IMR-90 (cell line): ENCODE measurements at regions not wholly inside any gene's neighbourhood (a gene's known extent, or its start where the extent isn't known, plus 50 kb on each side); places are given as distances from the start of the nearest gene placed in this dataset.

Experiments
- ATAC-seq: fragments of 200-7000 bp; cut with Tn5 transposase; 2 replicates; pipeline ENCODE4 v1.9.1; 2020; ENCODE audit warnings: low read depth, mild to moderate bottlenecking, moderate library complexity
- BruUV-seq: library from RNA; stranded (reverse); fragments of 400-500 nt; replicated peaks from 2 replicates; lab custom pipeline; 2021; lab: Mats Ljungman, UMichigan
- CTCF ChIA-PET: fragments of 300-600 bp; formaldehyde crosslinking; extraction: SDS; loops from one replicate; lab custom pipeline; 2021; ENCODE audit warnings: antibody characterized with exemption; lab: Yijun Ruan, JAX
- POLR2A ChIA-PET: fragments of 300-600 bp; sonication (Branson Sonifier 250); formaldehyde crosslinking; loops from one replicate; lab custom pipeline; 2022; ENCODE audit warnings: antibody characterized with exemption; ENCODE audit not compliant: unreplicated experiment; lab: Charles Lee
- DNase-seq: peaks from one replicate; pipeline ENCODE4 v3.0.0; 2013
- H2AFZ ChIP-seq: replicated peaks from 2 replicates; pipeline ENCODE3; 2013; ENCODE audit warnings: low read length, mild to moderate bottlenecking; ENCODE audit not compliant: poor library complexity
- H2AK5ac ChIP-seq: 2 replicates; pipeline ENCODE4 v1.6.1; 2013; ENCODE audit warnings: low read depth, low read length, inconsistent platforms
- H2AK9ac ChIP-seq: replicated peaks from 2 replicates; pipeline ENCODE3; 2013; ENCODE audit warnings: mild to moderate bottlenecking, low read depth, low read length, moderate library complexity; ENCODE audit not compliant: poor library complexity
- H2BK120ac ChIP-seq: 2 replicates; pipeline ENCODE4 v1.6.1; 2013; ENCODE audit warnings: low read depth, low read length, inconsistent platforms
- H2BK15ac ChIP-seq: 3 replicates; pipeline ENCODE4 v1.6.1; 2013; ENCODE audit warnings: low read depth, low read length, inconsistent platforms
- H2BK20ac ChIP-seq: 2 replicates; pipeline ENCODE4 v1.6.1; 2013; ENCODE audit warnings: low read depth, mild to moderate bottlenecking, inconsistent platforms, low read length, moderate library complexity
- H2BK5ac ChIP-seq: 2 replicates; pipeline ENCODE4 v1.6.1; 2013; ENCODE audit warnings: mild to moderate bottlenecking, low read depth, low read length, inconsistent platforms; ENCODE audit not compliant: poor library complexity, severe bottlenecking
- H3K14ac ChIP-seq: replicated peaks from 2 replicates; pipeline ENCODE4 v1.6.1; 2013; ENCODE audit warnings: low read depth, low read length, inconsistent platforms
- H3K18ac ChIP-seq: 2 replicates; pipeline ENCODE4 v1.6.1; 2013; ENCODE audit warnings: low read depth, low read length, control low read depth
- H3K23ac ChIP-seq: 2 replicates; pipeline ENCODE4 v1.6.1; 2013; ENCODE audit warnings: low read depth, low read length, inconsistent platforms
- H3K27ac ChIP-seq: 2 replicates; pipeline ENCODE4 v1.5.1; 2013; ENCODE audit warnings: mild to moderate bottlenecking, control low read depth, low read length; ENCODE audit not compliant: insufficient read depth
- H3K27me3 ChIP-seq: 2 replicates; pipeline ENCODE4 v1.6.1; 2013; ENCODE audit warnings: low read length; ENCODE audit not compliant: control insufficient read depth, insufficient read depth
- H3K36me3 ChIP-seq: 2 replicates; pipeline ENCODE4 v1.6.1; 2013; ENCODE audit warnings: low read length, mixed read lengths; ENCODE audit not compliant: control insufficient read depth, insufficient read depth
- H3K4ac ChIP-seq: 2 replicates; pipeline ENCODE4 v1.6.1; 2013; ENCODE audit warnings: low read depth, low read length, inconsistent platforms
- H3K4me1 ChIP-seq: 2 replicates; pipeline ENCODE4 v1.6.1; 2013; ENCODE audit warnings: low read length, mixed read lengths; ENCODE audit not compliant: control insufficient read depth, insufficient read depth
- H3K4me2 ChIP-seq: 2 replicates; pipeline ENCODE4 v1.6.1; 2013; ENCODE audit warnings: low read depth, mild to moderate bottlenecking, control low read depth, low read length, moderate library complexity
- H3K4me3 ChIP-seq: 2 replicates; pipeline ENCODE4 v1.5.1; 2013; ENCODE audit warnings: low read depth, mild to moderate bottlenecking, control low read depth, low read length, moderate library complexity; ENCODE audit not compliant: insufficient read depth
- H3K56ac ChIP-seq: 2 replicates; pipeline ENCODE4 v1.6.1; 2013; ENCODE audit warnings: low read length, inconsistent platforms; ENCODE audit not compliant: insufficient read depth; ENCODE audit errors: extremely low read depth
- H3K79me1 ChIP-seq, 2 experiments: 2 replicates each; pipeline ENCODE4 v1.6.1; 2013; ENCODE audit warnings: low read length in 2 of 2, inconsistent platforms in 1 of 2, low read depth in 1 of 2
- H3K9ac ChIP-seq: 2 replicates; pipeline ENCODE4 v1.6.1; 2013; ENCODE audit warnings: low read depth, low read length, control low read depth
- H3K9me1 ChIP-seq: 2 replicates; pipeline ENCODE4 v1.6.1; 2013; ENCODE audit warnings: low read length, inconsistent platforms; ENCODE audit not compliant: insufficient read depth
- H3K9me3 ChIP-seq: 2 replicates; pipeline ENCODE4 v1.6.1; 2013; ENCODE audit warnings: low read length; ENCODE audit not compliant: control insufficient read depth, insufficient read depth
- H4K20me1 ChIP-seq: 2 replicates; pipeline ENCODE4 v1.6.1; 2013; ENCODE audit warnings: low read length, inconsistent platforms; ENCODE audit not compliant: insufficient read depth
- H4K5ac ChIP-seq: 2 replicates; pipeline ENCODE4 v1.6.1; 2013; ENCODE audit warnings: mild to moderate bottlenecking, low read depth, low read length, control low read depth
- H4K8ac ChIP-seq, 2 experiments: 2 replicates each; pipeline ENCODE4 v1.6.1; 2013; ENCODE audit warnings: low read depth in 2 of 2, low read length in 2 of 2, control low read depth in 1 of 2, inconsistent platforms in 1 of 2
- H4K91ac ChIP-seq: 2 replicates; pipeline ENCODE4 v1.6.1; 2013; ENCODE audit warnings: low read depth, low read length, inconsistent platforms; ENCODE audit not compliant: insufficient read depth
- BHLHE40 ChIP-seq: fragments of 150-350 bp; IDR thresholded peaks from 2 replicates; pipeline ENCODE4 v1.6.1; 2016; ENCODE audit warnings: mild to moderate bottlenecking, low read depth, low read length
- CEBPB ChIP-seq: IDR thresholded peaks from 2 replicates; pipeline ENCODE4 v1.6.1; 2012; ENCODE audit warnings: low read depth, low read length, improper control_type of control experiment
- CHD1 ChIP-seq: IDR thresholded peaks from 2 replicates; pipeline ENCODE4 v1.6.1; 2012; ENCODE audit warnings: low read depth, low read length, improper control_type of control experiment
- FOS ChIP-seq: fragments of 150-350 bp; IDR thresholded peaks from 2 replicates; pipeline ENCODE4 v1.6.1; 2016; ENCODE audit warnings: low read depth, low read length
- MAFK ChIP-seq: IDR thresholded peaks from 2 replicates; pipeline ENCODE4 v1.6.1; 2012; ENCODE audit warnings: low read depth, low read length, improper control_type of control experiment
- MAZ ChIP-seq: IDR thresholded peaks from 2 replicates; pipeline ENCODE4 v1.6.1; 2012; ENCODE audit warnings: low read depth, mild to moderate bottlenecking, low read length, improper control_type of control experiment, moderate library complexity, borderline replicate concordance
- MXI1 ChIP-seq: IDR thresholded peaks from 2 replicates; pipeline ENCODE4 v1.6.1; 2012; ENCODE audit warnings: low read depth, mild to moderate bottlenecking, low read length, moderate library complexity, borderline replicate concordance
- NFE2L2 ChIP-seq: fragments of 150-350 bp; IDR thresholded peaks from 2 replicates; pipeline ENCODE4 v1.6.1; 2016; ENCODE audit warnings: low read depth, mild to moderate bottlenecking, low read length
- POLR2A ChIP-seq: IDR thresholded peaks from 2 replicates; pipeline ENCODE4 v1.6.1; 2012; ENCODE audit warnings: mild to moderate bottlenecking, low read depth, low read length
- RAD21 ChIP-seq: IDR thresholded peaks from 2 replicates; pipeline ENCODE4 v1.6.1; 2012; ENCODE audit warnings: low read length, improper control_type of control experiment
- RCOR1 ChIP-seq: IDR thresholded peaks from 2 replicates; pipeline ENCODE4 v1.6.1; 2012; ENCODE audit warnings: mild to moderate bottlenecking, low read length, improper control_type of control experiment; ENCODE audit not compliant: insufficient replicate concordance
- RFX5 ChIP-seq: IDR thresholded peaks from 2 replicates; pipeline ENCODE4 v1.8.0; 2012; ENCODE audit warnings: low read depth, mild to moderate bottlenecking, low read length, moderate library complexity
- SMC3 ChIP-seq: fragments of 150-350 bp; IDR thresholded peaks from 2 replicates; pipeline ENCODE4 v1.6.1; 2016; ENCODE audit warnings: low read depth, mild to moderate bottlenecking, antibody characterized with exemption, low read length, moderate library complexity
- WGBS, 2 experiments: methylation state at CpG; one replicate each; pipeline versions ENCODE4 v1.1.5 to v1.1.7; 2013; ENCODE audit warnings: missing lambda C conversion rate in 2 of 2; ENCODE audit not compliant: insufficient read length in 1 of 2; ENCODE audit errors: extremely low coverage in 2 of 2; 5-methylcytosine and 5-hydroxymethylcytosine counted together
- dilution Hi-C: fragments of 300-500 bp; cut with HindIII; formaldehyde crosslinking; loops from one replicate; pipeline ENCODE4 v1.14.3; 2018; ENCODE audit warnings: low sequenced_read_pairs; ENCODE audit not compliant: unreplicated experiment
- in situ Hi-C: fragments of 300-500 bp; cut with MboI; formaldehyde crosslinking; loops from 3 replicates; pipeline ENCODE4 v1.14.3; 2019; ENCODE audit warnings: low sequenced_read_pairs, inconsistent platforms, mixed read lengths
- intact Hi-C: fragments of 100-400 bp; cut with micrococcal nuclease; formaldehyde crosslinking; loops from 2 replicates; pipeline ENCODE4 v1.10.0; 2022
- TF ChIP-seq, protein P1 (sequence below): conservative IDR thresholded peaks from 2 replicates; pipeline ENCODE4 v1.5.1; 2012; ENCODE audit warnings: mild to moderate bottlenecking, low read depth, low read length, improper control_type of control experiment
- TF ChIP-seq, protein P2 (sequence below): fragments of 150-350 bp; IDR thresholded peaks from 2 replicates; pipeline ENCODE4 v1.6.1; 2016; ENCODE audit warnings: low read depth, mild to moderate bottlenecking, low read length, moderate library complexity, borderline replicate concordance
- TF ChIP-seq, protein P3 (sequence below): fragments of 150-350 bp; IDR thresholded peaks from 2 replicates; pipeline ENCODE4 v1.6.1; 2017; ENCODE audit warnings: mild to moderate bottlenecking, antibody characterized with exemption, low read length, low read depth

DNA sequence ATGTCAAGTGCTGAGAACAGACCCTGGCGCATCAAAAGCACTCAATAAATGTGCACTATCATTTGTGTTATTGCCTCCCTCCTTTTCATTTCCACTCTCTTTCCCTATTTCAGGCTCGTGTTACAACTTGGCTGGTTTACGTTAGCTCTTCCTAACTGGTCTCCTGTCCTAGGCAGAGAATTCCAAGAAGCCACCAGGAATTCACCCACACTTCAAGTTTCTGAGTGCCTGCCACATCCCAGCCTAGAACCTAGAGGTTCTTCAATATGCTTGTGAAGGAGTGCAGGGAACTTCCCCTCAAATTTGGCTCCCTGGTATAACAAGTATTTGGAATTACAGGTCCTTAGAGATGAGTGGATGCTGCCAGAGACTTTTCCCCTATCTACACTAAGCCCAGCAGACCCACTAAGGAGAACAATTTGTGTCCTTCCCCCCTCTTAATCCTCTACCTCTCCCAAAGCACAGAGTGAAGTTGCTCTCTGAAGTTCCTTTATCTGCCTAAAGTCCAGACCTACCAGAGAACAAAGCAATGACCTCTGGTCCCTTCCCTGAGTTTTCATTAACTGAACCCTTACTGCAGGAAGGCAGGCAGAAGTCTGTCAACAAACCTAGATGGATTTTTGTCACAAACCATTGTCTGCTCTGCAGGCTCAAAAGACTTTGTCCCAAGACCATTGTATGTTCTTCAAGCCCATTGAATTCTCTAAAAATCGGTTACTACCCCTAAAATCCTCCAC, 201.6 kb upstream of the JARID2 start:
- Histone ChIP-seq H3K36me3 (no peaks in the 10 kb centered on the region), H3K4me3 (no peak overlapping the region), H2BK5ac (no peak overlapping the region), H3K79me1 (no peaks in the 10 kb centered on the region), H2AK9ac (no peak overlapping the region), H3K27ac (no peak overlapping the region), H2BK15ac (no peak overlapping the region), H2BK120ac (no peak overlapping the region), H3K14ac (no peak overlapping the region), H4K8ac (no peak overlapping the region), H3K4me1 (peaks cover 2% of the 10 kb centered on the region; the same call in 1 of the 2 replicates), H3K23ac (no peak overlapping the region), H3K27me3 (peaks cover under 1% of the 10 kb centered on the region; the same call in 1 of the 2 replicates), H3K9me3 (no peaks in the 10 kb centered on the region), H3K9ac (no peak overlapping the region), H3K4ac (no peak overlapping the region), H4K5ac (no peak overlapping the region), H3K56ac (no peak overlapping the region), H2AK5ac (no peak overlapping the region), H4K20me1 (no peaks in the 10 kb centered on the region), H4K91ac (no peak overlapping the region), H3K18ac (no peak overlapping the region; the same call in 1 of the 2 replicates), H3K9me1 (no peaks in the 10 kb centered on the region), H2AFZ (no peak overlapping the region), H3K4me2 (no peak overlapping the region), H2BK20ac (no peak overlapping the region)
- ATAC-seq (no peak; the same call in 1 of the 2 replicates), DNase-seq (peak; percentile 5)
- in situ Hi-C loops (no loop called here), dilution Hi-C loops (no loop called here), intact Hi-C loops (no loop called here)
- no TSS peak for BruUV-seq
- WGBS, 2 experiments = no CpG with 5 or more reads among the region's 4 CpGs
- TF ChIP-seq CHD1 (no peak), CEBPB (no peak), RAD21 (no peak), RFX5 (no peak), POLR2A (no peak), FOS (no peak), MAZ (no peak), SMC3 (no peak), MXI1 (no peak), MAFK (no peak), RCOR1 (no peak), NFE2L2 (no peak), BHLHE40 (no peak)
- TF ChIP-seq, protein P1, sequence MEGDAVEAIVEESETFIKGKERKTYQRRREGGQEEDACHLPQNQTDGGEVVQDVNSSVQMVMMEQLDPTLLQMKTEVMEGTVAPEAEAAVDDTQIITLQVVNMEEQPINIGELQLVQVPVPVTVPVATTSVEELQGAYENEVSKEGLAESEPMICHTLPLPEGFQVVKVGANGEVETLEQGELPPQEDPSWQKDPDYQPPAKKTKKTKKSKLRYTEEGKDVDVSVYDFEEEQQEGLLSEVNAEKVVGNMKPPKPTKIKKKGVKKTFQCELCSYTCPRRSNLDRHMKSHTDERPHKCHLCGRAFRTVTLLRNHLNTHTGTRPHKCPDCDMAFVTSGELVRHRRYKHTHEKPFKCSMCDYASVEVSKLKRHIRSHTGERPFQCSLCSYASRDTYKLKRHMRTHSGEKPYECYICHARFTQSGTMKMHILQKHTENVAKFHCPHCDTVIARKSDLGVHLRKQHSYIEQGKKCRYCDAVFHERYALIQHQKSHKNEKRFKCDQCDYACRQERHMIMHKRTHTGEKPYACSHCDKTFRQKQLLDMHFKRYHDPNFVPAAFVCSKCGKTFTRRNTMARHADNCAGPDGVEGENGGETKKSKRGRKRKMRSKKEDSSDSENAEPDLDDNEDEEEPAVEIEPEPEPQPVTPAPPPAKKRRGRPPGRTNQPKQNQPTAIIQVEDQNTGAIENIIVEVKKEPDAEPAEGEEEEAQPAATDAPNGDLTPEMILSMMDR = no peak
- TF ChIP-seq, protein P2, sequence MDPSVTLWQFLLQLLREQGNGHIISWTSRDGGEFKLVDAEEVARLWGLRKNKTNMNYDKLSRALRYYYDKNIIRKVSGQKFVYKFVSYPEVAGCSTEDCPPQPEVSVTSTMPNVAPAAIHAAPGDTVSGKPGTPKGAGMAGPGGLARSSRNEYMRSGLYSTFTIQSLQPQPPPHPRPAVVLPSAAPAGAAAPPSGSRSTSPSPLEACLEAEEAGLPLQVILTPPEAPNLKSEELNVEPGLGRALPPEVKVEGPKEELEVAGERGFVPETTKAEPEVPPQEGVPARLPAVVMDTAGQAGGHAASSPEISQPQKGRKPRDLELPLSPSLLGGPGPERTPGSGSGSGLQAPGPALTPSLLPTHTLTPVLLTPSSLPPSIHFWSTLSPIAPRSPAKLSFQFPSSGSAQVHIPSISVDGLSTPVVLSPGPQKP = no peak
- TF ChIP-seq, protein P3, sequence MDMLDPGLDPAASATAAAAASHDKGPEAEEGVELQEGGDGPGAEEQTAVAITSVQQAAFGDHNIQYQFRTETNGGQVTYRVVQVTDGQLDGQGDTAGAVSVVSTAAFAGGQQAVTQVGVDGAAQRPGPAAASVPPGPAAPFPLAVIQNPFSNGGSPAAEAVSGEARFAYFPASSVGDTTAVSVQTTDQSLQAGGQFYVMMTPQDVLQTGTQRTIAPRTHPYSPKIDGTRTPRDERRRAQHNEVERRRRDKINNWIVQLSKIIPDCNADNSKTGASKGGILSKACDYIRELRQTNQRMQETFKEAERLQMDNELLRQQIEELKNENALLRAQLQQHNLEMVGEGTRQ = no peak
- ChIA-PET POLR2A (no interaction called here), CTCF (no interaction called here)
